Fibroblast of the conjunctiva (primary cell): ENCODE measurements at regions not wholly inside any gene's neighbourhood (a gene's known extent, or its start where the extent isn't known, plus 50 kb on each side); places are given as distances from the start of the nearest gene placed in this dataset.
"Not testable (repeated sequence)": the region's sequence is repeated elsewhere in the genome, so short reads cannot be mapped to it uniquely, and the experiment has no call there.

Source experiments
- DNase-seq: peaks from one replicate; pipeline ENCODE4 v3.0.0-alpha.2; 2010; ENCODE audit warnings: low read depth

GRCh38 chr9:25913806-25914205 is 235.6 kb upstream of the TUSC1 start:
- DNase-seq: no peak

- no peak for DNase-seq
Observed at GRCh38 chr9:25904701-25905100, 226.5 kb upstream of the TUSC1 start.

GRCh38 chr9:25891527-25891926 is 213.3 kb upstream of the TUSC1 start:
- DNase-seq: no peak

- no peak for DNase-seq
Observed at GRCh38 chr9:25889661-25890060, 211.4 kb upstream of the TUSC1 start.

- DNase-seq: no peak
Observed at GRCh38 chr9:25876248-25876647, 198.0 kb upstream of the TUSC1 start.

GRCh38 chr9:25864509-25864908 is 186.3 kb upstream of the TUSC1 start:
- DNase-seq: no peak

GRCh38 chr9:25861421-25861820 is 183.2 kb upstream of the TUSC1 start:
- DNase-seq: no peak

- no peak for DNase-seq
Observed at GRCh38 chr9:25857147-25857546, 178.9 kb upstream of the TUSC1 start.

- DNase-seq: no peak
Observed at GRCh38 chr9:25850803-25851202, 172.6 kb upstream of the TUSC1 start.

- no peak for DNase-seq
Observed at GRCh38 chr9:25845867-25846266, 167.6 kb upstream of the TUSC1 start.

GRCh38 chr9:25830381-25830780 is 152.1 kb upstream of the TUSC1 start:
- DNase-seq: no peak

- DNase-seq: no peak
Observed at GRCh38 chr9:25827626-25828025, 149.4 kb upstream of the TUSC1 start.

GRCh38 chr9:25816439-25816838 is 138.2 kb upstream of the TUSC1 start:
- no peak for DNase-seq

- DNase-seq: no peak
Observed at GRCh38 chr9:25814023-25814422, 135.8 kb upstream of the TUSC1 start.

- no peak for DNase-seq
Observed at GRCh38 chr9:25813478-25813877, 135.2 kb upstream of the TUSC1 start.

- DNase-seq: no peak
Observed at GRCh38 chr9:25808554-25808953, 130.3 kb upstream of the TUSC1 start.

- no peak for DNase-seq
Observed at GRCh38 chr9:25804856-25805255, 126.6 kb upstream of the TUSC1 start.

- DNase-seq: not testable (repeated sequence)
Observed at GRCh38 chr9:25801989-25802388, 123.7 kb upstream of the TUSC1 start.

GRCh38 chr9:25773805-25774204 is 95.6 kb upstream of the TUSC1 start:
- no peak for DNase-seq

GRCh38 chr9:25755951-25756350 is 77.7 kb upstream of the TUSC1 start:
- DNase-seq: no peak

GRCh38 chr9:25752398-25752797 is 74.2 kb upstream of the TUSC1 start:
- no peak for DNase-seq

- no peak for DNase-seq
Observed at GRCh38 chr9:25742256-25742655, 64.0 kb upstream of the TUSC1 start.

GRCh38 chr9:25733336-25733982 is 55.2 kb upstream of the TUSC1 start:
- no peak for DNase-seq
